ENCODE measurements at regions not wholly inside any gene's neighbourhood (a gene's known extent, or its start where the extent isn't known, plus 50 kb on each side); places are given as distances from the start of the nearest gene placed in this dataset.

DNA sequence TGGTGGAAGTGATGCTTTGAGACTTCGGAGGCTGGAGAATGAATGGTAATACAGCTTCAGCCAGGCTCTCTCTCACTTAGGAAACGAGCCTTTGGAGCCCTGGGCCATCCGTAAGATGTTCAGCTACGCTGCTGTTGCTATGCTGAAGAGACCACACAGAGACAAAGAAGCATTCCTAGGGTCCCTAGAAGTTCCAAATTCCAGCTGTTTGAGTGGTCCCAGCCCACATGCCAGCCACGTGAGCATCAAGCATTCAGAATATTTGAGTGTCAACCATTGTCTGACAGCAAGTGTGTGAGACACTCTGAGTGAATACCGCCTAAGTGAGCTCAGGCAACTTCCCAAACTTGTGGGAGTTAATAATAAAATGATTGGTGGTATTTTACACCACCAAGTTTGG lies 212.9 kb downstream of the CD47 start:
- ChIA-PET POLR2A (no interaction called here), CTCF (no interaction called here)
- Histone ChIP-seq H3K36me3 (ENCODE audit: control insufficient read depth, insufficient read depth, low read length) (no peaks in the 10 kb centered on the region), H3K4me3 (ENCODE audit: low read depth, low read length) (no peak overlapping the region), H3K9me3 (no peaks in the 10 kb centered on the region), H3K4me1 (no peaks in the 10 kb centered on the region), H3K27me3 (replicated peaks; ENCODE audit: control insufficient read depth, insufficient read depth, low read length) (no peaks in the 10 kb centered on the region)
- TF ChIP-seq, protein P1, sequence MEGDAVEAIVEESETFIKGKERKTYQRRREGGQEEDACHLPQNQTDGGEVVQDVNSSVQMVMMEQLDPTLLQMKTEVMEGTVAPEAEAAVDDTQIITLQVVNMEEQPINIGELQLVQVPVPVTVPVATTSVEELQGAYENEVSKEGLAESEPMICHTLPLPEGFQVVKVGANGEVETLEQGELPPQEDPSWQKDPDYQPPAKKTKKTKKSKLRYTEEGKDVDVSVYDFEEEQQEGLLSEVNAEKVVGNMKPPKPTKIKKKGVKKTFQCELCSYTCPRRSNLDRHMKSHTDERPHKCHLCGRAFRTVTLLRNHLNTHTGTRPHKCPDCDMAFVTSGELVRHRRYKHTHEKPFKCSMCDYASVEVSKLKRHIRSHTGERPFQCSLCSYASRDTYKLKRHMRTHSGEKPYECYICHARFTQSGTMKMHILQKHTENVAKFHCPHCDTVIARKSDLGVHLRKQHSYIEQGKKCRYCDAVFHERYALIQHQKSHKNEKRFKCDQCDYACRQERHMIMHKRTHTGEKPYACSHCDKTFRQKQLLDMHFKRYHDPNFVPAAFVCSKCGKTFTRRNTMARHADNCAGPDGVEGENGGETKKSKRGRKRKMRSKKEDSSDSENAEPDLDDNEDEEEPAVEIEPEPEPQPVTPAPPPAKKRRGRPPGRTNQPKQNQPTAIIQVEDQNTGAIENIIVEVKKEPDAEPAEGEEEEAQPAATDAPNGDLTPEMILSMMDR (IDR thresholded peaks at IDR 0.05; ENCODE audit: insufficient read depth in 1 of 2, low read depth in 1 of 2, low read length in 1 of 2, severe bottlenecking in 1 of 2, unreplicated experiment in 1 of 2): no peak
- no TSS peak for BruUV-seq (replicated peaks)
- Mint-ChIP-seq H3K4me3 (ENCODE audit: unreplicated experiment) (no peak overlapping the region), H3K4me1 (ENCODE audit: low read depth, unreplicated experiment) (no peaks in the 10 kb centered on the region), H3K36me3 (ENCODE audit: insufficient read depth, unreplicated experiment) (no peaks in the 10 kb centered on the region), H3K9me3 (ENCODE audit: unreplicated experiment) (no peaks in the 10 kb centered on the region), H3K27ac (ENCODE audit: unreplicated experiment) (no peak overlapping the region), H3K27me3 (ENCODE audit: insufficient read depth, unreplicated experiment) (no peaks in the 10 kb centered on the region)
- no peak for DNase-seq
- intact Hi-C loops (cut with micrococcal nuclease; ENCODE audit: unreplicated experiment): no loop called here

DNA sequence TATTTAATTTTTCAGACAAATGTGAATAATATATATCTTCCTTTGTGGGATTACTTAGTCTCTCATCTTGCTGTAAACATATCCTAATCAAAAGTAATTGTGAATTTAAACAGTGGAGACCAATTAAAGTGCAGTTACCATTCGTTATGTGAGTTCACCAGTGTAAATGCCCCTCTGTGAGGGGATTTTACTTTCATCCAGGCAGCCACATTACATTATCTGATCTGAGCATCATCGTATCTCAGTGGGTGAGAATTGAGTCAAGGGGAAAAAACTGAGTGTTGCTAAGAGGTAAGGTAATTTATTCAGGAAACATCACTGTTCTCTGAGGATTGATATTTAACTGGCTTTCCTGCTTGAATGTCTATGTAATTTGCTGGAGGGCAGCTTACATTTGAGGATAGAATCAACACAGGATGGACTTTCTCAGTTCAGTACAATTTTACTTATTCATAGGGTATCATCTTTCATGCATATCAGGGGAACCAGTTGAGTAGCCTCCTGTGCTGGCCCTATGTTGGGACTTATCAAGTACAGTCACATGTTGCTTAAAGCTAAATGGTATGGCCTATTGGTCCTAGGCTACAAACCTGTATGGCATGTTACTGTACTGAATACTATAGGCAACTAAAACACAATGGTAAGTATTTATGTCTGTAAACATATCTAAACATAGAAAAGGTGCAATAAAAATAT lies 219.7 kb downstream of the CD47 start:
- Mint-ChIP-seq H3K27me3 (ENCODE audit: insufficient read depth, unreplicated experiment) (no peaks in the 10 kb centered on the region), H3K36me3 (ENCODE audit: insufficient read depth, unreplicated experiment) (no peaks in the 10 kb centered on the region), H3K27ac (ENCODE audit: unreplicated experiment) (no peak overlapping the region), H3K9me3 (ENCODE audit: unreplicated experiment) (no peaks in the 10 kb centered on the region), H3K4me1 (ENCODE audit: low read depth, unreplicated experiment) (no peaks in the 10 kb centered on the region), H3K4me3 (ENCODE audit: unreplicated experiment) (no peak overlapping the region)
- Histone ChIP-seq H3K4me3 (ENCODE audit: low read depth, low read length) (no peak overlapping the region), H3K9me3 (no peaks in the 10 kb centered on the region), H3K36me3 (ENCODE audit: control insufficient read depth, insufficient read depth, low read length) (no peaks in the 10 kb centered on the region), H3K27me3 (replicated peaks; ENCODE audit: control insufficient read depth, insufficient read depth, low read length) (no peaks in the 10 kb centered on the region), H3K4me1 (no peaks in the 10 kb centered on the region)
- intact Hi-C loops (cut with micrococcal nuclease; ENCODE audit: unreplicated experiment): no loop called here
- no TSS peak for BruUV-seq (replicated peaks)
- ChIA-PET POLR2A (no interaction called here), CTCF (no interaction called here)
- TF ChIP-seq, protein P1 (IDR thresholded peaks at IDR 0.05; ENCODE audit: insufficient read depth in 1 of 2, low read depth in 1 of 2, low read length in 1 of 2, severe bottlenecking in 1 of 2, unreplicated experiment in 1 of 2): no peak
- no peak for DNase-seq

DNA sequence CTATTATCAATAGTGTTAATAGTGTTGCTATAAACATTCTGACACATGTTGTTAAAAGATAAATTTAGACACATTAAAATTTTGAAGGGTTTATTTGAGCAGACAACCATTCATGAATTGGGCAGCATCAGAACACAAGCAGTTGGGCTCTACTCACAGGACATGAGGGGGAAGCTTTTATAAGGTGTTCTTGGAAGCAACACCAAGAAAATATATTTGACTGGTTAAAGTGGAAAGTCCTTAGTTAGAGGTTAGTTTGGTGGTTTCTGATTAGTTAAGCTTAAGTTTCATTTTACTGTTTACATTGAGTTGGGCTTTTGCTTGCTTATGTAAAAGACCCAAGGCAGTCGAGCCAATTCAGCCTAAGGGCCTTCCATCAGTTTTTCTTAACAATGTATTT lies 220.7 kb downstream of the CD47 start:
- ChIA-PET POLR2A (no interaction called here), CTCF (no interaction called here)
- Histone ChIP-seq H3K27me3 (replicated peaks; ENCODE audit: control insufficient read depth, insufficient read depth, low read length) (no peaks in the 10 kb centered on the region), H3K36me3 (ENCODE audit: control insufficient read depth, insufficient read depth, low read length) (no peaks in the 10 kb centered on the region), H3K4me3 (ENCODE audit: low read depth, low read length) (no peak overlapping the region), H3K9me3 (no peaks in the 10 kb centered on the region), H3K4me1 (no peaks in the 10 kb centered on the region)
- DNase-seq: no peak
- intact Hi-C loops (cut with micrococcal nuclease; ENCODE audit: unreplicated experiment): no loop called here
- no TSS peak for BruUV-seq (replicated peaks)
- TF ChIP-seq, protein P1 (IDR thresholded peaks at IDR 0.05; ENCODE audit: insufficient read depth in 1 of 2, low read depth in 1 of 2, low read length in 1 of 2, severe bottlenecking in 1 of 2, unreplicated experiment in 1 of 2): no peak
- Mint-ChIP-seq H3K4me1 (ENCODE audit: low read depth, unreplicated experiment) (no peaks in the 10 kb centered on the region), H3K27ac (ENCODE audit: unreplicated experiment) (no peak overlapping the region), H3K4me3 (ENCODE audit: unreplicated experiment) (no peak overlapping the region), H3K36me3 (ENCODE audit: insufficient read depth, unreplicated experiment) (no peaks in the 10 kb centered on the region), H3K27me3 (ENCODE audit: insufficient read depth, unreplicated experiment) (peaks cover 3% of the 10 kb centered on the region), H3K9me3 (ENCODE audit: unreplicated experiment) (no peaks in the 10 kb centered on the region)
